LNCAP (cell line): ENCODE measurements at regions not wholly inside any gene's neighbourhood (a gene's known extent, or its start where the extent isn't known, plus 50 kb on each side); places are given as distances from the start of the nearest gene placed in this dataset.

Experiments
- TF ChIP-seq, protein P1 (sequence below): fragments of 450-650 bp; IDR thresholded peaks from 2 replicates; pipeline ENCODE4 v1.5.1; 2017; ENCODE audit warnings: mild to moderate bottlenecking

DNA sequence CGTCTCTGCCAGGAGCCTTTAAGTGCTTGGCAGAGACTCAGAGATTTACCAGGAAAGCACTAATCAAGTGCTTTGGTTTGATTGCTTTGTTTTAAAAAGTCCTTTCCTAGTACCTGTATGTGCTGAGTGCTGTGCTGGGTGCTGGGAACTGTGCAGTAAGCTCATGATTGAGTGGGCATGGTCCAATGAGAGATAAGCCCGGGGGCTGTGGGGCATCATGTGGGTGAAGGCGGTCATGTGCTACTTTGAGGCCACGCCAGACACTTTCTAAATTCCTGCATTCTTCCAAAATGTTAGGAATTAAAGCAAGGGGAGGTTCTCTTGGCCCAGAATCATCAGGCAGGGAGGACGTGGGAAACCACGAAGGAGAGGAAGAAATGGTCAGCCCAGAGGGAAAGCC is 109.0 kb downstream of the ACAA2 start:
- TF ChIP-seq, protein P1, sequence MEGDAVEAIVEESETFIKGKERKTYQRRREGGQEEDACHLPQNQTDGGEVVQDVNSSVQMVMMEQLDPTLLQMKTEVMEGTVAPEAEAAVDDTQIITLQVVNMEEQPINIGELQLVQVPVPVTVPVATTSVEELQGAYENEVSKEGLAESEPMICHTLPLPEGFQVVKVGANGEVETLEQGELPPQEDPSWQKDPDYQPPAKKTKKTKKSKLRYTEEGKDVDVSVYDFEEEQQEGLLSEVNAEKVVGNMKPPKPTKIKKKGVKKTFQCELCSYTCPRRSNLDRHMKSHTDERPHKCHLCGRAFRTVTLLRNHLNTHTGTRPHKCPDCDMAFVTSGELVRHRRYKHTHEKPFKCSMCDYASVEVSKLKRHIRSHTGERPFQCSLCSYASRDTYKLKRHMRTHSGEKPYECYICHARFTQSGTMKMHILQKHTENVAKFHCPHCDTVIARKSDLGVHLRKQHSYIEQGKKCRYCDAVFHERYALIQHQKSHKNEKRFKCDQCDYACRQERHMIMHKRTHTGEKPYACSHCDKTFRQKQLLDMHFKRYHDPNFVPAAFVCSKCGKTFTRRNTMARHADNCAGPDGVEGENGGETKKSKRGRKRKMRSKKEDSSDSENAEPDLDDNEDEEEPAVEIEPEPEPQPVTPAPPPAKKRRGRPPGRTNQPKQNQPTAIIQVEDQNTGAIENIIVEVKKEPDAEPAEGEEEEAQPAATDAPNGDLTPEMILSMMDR, result no peak

DNA sequence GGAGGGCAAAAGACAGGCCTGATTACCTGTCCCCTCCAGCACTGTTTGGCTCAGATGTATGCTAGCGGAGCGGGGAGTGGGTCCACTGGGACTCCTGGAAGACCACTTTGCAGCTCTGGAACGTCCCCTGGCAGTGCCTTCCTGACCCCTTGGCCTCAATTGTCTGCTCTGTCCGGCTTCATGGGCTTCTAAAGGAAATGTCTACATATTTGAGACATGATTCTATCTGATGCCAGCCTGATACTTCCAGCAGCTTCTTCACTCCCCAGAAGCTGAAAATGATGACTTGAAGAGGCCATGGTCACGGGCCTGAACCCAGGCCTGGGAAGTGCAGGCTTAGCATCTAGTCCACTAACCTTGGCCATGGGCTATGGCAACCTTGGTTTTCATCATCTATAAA is 112.1 kb downstream of the ACAA2 start:
- TF ChIP-seq, protein P1, result no peak

DNA sequence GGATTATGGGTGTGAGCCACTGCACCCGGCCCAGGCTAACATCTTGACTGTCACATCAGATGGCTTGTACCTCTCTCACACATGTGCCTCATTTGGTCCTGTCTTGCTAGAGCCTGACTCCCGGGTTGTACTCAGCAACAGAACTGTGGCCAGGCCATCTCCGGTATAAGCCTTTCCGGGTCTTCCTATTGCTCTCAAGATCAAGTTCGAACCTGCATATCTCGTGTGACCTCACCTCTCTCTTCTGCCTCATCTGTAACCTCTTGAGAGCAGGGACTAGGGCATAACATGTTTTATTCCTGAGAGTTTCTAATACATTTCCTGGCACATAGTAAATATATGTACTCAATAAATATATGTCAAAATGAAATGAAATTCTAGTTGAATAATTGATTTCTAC is 114.0 kb downstream of the ACAA2 start:
- TF ChIP-seq, protein P1, result no peak

DNA sequence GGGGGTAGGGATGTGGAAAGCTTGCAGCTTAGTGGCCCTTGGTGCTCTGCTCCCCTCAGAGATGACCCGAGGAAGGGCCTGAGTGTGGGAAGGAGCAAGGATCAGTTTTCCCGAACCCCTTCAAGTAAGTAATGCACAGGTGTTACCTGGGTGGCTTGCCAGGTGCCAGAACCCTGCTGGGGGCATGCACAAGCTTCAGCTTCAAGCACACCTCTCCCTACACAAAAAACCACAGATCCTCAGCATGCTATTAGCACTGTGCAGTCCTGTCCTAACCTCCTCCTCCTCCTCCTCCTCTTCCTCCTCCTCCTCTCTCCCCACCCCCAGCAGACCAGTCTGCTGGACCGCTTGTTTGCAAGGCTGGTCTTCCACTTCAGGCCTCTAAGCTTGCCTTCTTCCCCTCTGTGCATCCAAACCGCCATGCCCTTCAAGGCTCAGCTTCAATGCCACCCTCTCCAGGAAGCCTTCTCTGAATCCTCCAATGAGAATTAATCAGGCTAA is 114.8 kb downstream of the ACAA2 start:
- TF ChIP-seq, protein P1, result no peak

DNA sequence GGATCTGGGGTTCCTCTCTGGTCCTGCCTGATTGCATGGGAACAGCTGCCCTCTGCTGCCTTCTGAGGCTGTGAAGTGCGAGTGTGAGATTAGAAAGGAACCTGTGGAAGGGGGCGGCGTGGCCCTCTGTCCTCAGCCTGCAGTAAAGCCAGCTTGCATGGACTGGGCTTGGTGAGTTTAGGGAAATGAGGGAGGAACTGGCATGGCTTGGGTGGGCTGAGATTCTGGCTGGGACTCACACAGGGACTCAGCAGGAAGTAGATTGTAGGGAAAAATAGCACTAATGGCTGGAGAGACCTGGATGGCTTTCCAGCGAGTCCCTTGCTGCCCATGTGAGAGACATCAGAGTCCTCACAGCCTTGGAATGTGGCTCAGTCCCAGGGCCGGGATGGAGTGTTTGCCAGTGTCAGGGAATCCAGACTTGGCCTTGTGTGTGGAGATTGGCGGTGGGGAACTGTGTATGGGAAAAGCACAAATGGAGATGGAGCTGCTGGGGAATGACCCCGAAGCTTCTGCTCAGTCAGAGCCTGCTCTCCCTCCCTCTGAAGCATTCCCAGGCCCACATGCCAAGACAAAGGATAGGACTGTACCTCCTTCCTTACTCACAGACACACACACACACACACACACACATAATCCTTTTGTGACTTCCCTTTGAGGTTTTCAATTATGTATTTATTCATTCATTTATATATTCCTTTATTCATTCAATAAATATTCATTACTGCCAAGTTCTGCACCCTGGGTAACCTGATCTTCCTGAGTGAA is 115.4 kb downstream of the ACAA2 start:
- TF ChIP-seq, protein P1, result no peak

DNA sequence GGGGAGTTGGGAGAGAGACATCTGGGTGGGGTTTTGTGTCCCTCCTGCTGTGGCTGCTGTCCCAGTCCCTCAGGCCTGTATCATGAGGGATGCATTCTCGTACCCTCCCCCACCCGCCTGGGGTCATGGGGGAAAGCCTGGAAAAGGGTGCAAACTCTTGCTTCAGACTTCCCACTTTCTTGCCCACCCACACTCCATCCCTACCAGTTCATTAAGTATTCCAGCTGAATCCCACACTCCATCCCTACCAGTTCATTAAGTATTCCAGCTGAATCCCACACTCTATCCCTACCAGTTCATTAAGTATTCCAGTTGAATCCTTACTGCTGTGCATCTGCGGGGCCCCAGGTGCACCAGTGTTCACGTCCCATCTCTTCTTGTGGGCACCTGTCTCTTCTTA is 116.3 kb downstream of the ACAA2 start:
- TF ChIP-seq, protein P1, result no peak

DNA sequence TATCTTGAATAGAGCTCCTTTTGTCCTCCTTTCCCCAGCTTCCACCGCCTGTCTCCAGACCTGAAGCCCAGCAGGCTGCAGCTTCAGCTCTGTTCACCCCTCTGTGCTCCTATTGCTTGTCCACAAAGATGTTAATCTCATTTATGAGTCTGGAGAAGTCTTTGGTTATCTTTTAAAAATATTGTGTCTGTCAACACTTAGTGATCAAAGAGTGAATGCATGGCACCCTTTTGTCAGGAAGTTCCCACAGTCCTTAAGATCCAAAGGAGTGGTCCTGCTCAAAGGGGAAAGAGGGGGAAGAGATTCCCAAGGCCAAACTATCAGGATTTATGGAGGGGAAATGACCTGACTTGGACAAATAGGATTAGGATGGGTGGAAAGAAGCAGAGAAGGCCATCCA is 118.9 kb downstream of the ACAA2 start:
- TF ChIP-seq, protein P1, result no peak

DNA sequence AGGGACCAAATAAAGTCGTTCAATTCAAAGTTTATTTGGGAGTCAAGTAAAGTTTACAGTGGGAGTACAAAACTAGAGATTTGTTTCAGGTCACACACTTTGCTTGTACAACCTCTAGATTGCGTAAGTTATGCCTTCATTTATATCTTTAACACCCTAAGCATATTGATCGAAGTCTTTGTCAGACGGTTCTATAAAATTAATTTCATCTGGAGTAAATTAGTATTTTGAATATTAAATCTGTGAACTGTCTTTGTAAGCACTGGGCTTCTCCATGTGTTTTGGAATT is 119.7 kb downstream of the ACAA2 start:
- TF ChIP-seq, protein P1, result no peak
